GM19025 (cell line): ENCODE measurements at regions not wholly inside any gene's neighbourhood (a gene's known extent, or its start where the extent isn't known, plus 50 kb on each side); places are given as distances from the start of the nearest gene placed in this dataset.
"Not testable (repeated sequence)": the region's sequence is repeated elsewhere in the genome, so short reads cannot be mapped to it uniquely, and the experiment has no call there.

ENCODE experiments used
- ATAC-seq: cut with Tn5 transposase; IDR thresholded peaks from one replicate; pipeline ENCODE4 v1.9.1; 2021; ENCODE audit warnings: mild to moderate bottlenecking, low read depth, moderate library complexity; ENCODE audit not compliant: unreplicated experiment

DNA sequence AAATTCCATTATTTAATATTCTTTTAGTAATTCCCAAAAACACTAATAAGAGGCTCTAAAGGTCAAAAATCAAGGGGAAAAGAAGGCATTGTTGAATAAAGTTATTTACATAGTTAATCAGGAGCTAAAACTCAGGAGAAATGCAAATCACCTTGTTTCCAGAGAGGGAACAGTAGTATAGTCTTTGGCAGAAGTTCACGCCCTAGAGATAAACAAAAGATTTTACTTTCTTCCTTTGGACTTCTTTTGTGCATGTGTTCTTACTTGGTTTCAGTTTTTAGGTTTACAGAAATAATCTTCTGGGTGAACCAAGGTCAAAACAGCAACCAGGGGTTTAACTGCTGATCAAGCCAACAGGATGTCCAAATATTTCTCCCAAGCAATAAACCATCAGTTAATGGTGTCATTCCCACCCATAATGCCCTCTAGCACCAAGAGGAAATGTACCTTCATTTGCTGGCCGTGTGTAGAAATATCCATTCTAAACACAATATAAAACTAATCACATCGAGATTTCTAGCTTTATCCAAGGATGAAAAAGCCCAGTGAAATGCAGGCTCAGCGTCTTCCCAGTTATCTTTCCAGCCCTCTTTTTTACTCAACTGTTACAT lies 518.8 kb upstream of the SOX9 start:
- no peak for ATAC-seq

DNA sequence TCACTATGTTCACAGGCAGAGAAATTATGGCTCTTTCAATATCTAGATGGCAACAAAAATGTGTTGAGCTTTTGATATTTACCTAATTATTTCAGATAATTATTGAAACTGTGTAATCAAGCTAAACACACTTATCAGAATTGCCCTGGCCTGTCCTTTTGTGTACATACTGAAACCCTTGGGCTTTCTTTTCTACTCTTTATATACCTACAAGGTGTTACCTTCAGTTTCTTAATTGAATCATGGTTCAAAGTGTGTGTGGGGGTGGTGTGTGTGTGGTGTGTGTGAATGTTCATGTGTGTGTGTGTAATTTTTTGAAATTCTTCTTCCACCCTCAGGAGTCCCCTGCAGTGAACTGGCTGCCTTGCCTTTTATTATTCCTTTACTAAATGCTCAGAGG lies 506.8 kb upstream of the SOX9 start:
- ATAC-seq, result no peak

DNA sequence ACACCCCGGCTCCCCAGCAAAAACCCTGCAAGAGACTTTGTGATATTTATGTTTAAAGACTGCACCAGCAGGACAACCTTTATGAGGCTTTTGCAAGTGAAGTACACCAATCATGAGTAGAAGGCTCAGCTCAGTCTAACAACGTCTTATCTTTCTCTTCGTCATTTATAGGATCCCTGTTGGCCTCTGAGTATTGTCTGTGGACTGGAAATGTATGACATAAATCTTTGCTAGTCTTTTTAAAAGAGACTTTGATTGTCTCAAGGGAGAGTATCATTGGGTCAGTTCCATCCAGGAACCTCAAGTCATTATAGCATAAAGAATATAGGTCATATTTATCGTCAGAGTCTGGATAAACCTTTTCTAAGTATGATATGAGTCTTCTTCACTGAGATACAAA lies 505.0 kb upstream of the SOX9 start:
- ATAC-seq, result no peak

DNA sequence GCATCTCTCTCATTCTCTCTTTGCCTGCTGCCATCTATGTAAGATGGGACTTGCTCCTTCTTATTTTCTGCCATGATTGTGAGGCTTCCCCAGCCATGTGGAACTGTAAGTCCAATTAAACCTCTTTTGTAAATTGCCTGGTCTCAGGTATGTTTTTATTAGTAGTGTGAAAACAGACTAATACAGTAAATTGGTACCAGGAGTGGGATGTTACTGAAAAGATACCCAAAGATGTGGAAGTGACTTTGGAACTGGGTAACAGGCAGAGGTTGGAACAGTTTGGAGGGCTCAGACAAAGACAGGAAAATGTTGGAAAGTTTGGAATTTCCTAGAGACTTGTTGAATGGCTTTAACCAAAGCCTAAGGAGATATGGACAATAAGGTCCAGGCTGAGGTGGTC lies 503.1 kb upstream of the SOX9 start:
- not testable (repeated sequence) for ATAC-seq

DNA sequence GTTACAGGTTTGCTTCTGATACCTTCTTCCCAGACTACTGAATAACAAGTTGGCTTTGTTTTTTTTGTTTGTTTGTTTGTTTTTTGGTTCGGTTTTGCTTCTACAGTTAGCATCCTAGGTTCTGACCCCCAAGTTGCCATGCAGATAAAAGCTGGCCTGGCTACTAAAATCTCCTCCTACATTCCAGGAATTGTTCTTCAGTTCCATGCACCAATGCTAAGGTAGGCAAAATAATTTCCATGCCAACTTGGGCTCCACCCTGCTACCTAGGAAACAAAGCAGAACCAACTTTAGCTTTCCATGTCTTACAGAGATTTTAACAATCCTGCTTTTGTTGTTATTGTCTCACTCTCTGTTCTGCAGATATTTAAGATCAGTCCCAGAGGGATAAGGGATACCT lies 495.5 kb upstream of the SOX9 start:
- no peak for ATAC-seq

DNA sequence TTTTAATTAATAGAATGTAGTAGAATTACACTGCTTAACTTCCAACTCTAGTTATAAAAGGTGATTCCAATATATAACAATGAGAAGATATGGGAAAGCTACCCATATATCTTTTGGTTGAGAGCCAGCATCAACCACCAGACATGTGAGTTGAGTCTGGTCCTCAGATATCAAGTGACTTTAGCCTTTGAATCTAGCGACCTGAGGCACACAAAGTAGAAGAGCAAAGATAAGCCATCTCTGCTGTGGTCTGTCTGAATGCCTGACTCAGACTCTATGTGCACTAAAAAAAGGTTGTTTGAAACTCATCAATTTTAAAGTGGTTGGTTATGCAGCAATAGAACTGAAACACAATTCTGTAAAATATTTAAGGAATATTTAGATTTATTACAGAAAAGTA lies 492.5 kb upstream of the SOX9 start:
- ATAC-seq, result no peak

DNA sequence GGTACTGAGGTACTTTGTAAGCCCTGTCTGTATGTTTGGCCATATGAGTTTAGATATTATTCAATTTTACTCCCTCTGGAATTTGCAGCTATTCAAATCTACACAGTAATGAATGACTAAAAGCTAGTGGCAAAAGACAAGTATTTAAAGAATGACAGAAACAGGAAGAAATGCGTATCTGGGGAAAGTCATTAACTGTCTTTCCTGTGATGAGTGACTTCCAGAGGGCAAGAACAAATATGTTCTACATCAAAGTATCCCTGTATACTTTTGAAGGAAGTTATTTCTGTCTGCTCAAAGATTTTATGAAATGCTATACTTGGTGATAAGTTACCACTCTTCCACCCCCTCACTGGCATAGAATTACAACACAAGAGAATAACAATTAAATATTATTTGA lies 489.3 kb upstream of the SOX9 start:
- ATAC-seq, result no peak

DNA sequence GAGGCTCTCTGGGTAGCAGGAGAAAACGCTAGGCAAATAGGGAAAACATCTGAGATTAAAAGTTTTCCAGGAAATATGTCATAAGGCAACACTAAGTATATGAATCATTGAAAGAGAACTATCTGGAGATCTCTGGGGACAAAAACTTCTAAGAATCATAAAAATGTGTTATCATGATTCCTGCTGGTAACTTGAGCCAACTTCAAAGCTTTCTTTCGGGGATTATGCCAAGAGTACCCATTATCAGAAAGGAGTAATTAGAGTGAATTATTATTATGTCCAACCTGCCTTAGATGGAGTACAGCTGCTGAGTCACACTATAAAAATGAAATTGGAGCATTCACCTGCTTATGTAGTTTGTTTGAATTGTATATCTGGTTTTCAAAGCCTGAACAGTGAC lies 488.5 kb upstream of the SOX9 start:
- no peak for ATAC-seq

DNA sequence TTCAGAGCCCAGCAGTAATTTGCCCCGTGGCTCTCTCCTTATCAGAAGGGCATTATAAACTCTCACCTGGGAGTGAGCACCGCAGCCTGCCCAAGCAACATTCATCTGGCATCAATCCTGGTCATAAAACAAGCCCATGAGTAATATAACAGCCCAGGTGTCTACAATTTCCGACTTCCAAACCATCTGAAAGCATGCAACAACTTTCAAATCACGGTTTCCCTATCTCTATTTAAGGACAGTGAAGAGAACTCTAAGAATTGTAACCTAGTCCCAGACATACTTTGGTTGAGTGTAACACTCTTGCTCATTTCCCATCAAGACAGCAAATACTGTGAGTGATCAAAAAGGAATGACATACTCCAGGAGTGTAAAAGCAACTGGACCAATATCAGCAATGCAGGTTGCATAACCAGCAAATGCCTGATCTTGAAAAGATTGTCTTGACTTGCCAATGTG lies 487.4 kb upstream of the SOX9 start:
- ATAC-seq, result no peak

DNA sequence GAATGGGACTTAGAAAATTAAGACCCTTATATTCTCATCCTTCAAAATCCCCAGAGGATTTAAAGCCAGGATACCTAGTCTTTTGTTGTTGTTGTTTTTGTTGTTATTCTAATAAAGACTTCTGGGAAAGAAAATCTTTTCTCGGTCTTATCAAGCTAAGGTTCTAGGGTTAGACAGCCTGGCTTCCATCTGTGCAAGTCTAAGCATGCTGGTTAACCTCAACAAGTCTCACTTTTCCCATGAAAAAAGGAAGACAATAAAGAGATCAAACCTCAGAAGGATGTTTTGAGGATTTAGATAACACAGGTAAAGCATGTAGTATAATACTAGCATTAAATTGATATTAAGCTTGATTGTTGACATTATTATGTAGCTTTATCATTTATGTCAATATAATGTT lies 486.4 kb upstream of the SOX9 start:
- no peak for ATAC-seq

DNA sequence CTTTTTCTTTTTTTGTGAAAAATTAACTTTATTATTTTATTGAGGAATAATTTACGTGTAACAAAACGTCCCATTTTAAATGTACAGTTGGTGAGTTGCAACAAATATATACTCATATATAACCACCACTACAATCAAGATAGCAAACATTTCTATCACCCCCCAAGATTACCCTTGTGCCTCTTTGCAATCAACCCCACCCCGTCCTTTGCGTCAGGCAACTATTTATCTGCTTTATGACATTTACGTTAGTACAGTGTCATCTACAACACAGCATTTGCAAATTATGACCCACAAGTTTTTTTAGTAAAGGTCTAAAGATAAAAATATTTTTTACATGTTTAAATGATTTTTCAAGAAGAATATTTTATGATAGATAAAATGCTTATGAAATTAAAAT lies 485.6 kb upstream of the SOX9 start:
- ATAC-seq, result no peak

DNA sequence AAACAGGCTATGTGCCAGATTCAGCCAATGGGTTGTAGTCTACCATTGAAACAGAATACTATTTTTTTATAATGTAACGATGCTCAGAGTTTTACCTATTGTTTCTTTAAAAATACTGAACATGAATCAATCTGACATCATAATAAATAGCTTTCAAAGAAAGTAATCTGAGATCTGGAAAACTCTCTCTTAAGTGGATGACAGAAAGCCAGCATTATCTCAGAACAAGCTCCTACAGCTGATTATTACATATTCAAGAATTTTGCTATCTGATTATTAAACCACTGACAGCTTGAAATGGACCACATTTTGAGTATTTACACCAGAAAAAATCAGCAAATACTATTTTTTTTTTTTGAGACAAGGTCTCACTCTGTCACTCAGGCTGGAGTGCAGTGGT lies 484.2 kb upstream of the SOX9 start:
- ATAC-seq, result no peak

DNA sequence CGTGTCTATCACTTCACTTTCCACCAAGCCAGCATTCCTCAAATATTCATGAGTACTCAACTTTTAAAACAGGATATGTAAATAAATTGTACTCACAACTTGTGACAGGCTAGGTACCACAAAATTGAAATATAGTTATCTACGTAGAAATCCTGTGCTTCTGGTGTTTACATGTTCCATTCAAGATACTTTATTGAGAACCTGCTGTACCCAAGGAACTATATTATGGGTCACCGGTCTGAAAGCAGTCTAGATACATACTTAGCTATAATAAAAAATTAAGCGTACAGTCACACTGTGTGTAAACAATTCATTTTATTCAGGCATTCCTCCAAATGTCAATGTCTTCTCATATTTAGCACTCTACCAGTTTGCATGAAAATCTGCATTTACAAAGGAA lies 482.2 kb upstream of the SOX9 start:
- ATAC-seq, result no peak

DNA sequence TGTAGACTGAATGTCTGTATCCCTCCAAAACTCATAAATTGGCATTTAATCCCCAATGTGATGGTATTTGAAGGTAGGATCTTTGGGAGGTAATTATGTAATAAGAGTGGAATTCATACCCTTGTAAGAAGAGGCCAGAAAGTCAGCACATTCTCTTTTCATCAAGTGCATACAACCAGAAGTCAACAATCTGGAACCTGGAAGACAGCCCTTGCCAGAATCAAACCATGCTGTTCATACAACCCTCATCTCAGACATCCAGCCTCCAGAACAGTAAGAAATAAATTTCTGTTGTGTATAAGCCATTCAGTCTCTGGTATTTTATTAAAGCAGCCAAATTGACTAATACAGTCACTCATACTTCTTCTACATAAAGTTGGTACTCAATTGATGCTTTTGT lies 481.0 kb upstream of the SOX9 start:
- ATAC-seq, result no peak

DNA sequence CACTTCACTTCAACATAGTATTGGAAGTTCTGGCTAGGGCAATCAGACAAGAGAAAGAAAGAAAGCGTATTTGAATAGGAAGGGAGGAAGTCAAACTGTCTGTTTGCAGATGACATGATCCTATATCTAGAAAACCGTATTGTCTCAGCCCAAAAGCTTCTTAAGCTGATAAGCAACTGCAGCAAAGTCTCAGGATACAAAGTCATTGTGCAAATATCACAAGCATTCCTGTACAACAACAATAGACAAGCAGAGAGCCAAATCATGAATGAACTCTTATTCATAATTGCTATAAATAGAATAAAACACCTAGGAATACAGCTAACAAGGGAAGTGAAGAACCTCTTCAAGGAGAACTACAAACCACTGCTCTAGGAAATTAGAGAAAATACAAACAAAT lies 473.9 kb upstream of the SOX9 start:
- ATAC-seq, result not testable (repeated sequence)

DNA sequence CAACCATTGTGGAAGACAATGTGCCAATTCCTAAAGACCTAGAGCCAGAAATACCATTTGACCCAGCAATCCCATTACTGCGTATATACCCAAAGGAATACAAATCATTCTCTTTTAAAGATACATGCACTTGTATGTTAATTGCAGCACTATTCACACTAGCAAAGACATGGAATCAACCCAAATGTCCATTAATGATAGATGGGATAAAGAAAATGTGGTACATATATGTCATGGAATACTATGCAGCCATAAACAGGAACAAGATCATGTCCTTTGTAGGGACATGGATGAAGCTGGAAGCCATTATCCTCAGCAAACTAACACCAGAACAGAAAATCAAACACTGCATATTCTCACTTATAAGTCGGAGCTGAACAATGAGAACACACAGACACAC lies 472.5 kb upstream of the SOX9 start:
- not testable (repeated sequence) for ATAC-seq

DNA sequence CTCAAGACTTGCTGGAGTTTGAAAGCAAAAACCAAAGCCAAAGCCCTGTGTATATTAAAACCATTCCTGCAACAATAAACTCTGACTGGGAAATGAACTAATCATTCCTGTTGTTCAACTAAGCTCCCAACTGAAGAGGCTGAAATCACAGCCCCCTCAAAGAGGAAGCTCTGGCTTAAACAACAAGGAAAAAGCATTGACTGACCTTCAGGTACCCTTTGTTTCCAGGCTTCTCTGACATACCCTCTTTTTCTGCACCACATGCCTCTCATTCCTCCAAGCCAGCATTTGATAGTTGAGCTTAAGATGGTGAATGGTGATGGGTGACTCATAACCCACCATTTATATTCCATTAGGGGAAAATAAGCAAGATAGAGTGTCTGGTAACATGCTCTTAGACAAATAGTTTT lies 470.9 kb upstream of the SOX9 start:
- ATAC-seq, result no peak

DNA sequence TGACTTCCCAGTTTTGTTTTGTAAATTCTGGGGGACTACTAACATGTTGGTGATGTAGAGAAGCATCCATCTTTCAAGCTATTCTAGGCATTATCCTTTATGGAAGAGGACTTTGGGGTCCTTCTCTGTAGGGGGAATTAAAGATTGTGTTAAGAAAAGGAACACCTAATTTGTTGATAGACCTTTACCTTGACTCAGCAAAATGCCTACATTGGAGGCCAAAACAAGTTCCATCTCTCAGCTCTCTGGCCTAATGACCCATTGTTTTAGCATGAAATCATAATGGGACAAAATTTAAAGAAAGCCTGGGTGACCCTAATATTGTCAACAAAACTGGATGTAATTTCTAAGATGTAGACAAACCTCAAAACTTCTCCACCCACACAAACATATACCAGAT lies 465.3 kb upstream of the SOX9 start:
- ATAC-seq, result no peak

DNA sequence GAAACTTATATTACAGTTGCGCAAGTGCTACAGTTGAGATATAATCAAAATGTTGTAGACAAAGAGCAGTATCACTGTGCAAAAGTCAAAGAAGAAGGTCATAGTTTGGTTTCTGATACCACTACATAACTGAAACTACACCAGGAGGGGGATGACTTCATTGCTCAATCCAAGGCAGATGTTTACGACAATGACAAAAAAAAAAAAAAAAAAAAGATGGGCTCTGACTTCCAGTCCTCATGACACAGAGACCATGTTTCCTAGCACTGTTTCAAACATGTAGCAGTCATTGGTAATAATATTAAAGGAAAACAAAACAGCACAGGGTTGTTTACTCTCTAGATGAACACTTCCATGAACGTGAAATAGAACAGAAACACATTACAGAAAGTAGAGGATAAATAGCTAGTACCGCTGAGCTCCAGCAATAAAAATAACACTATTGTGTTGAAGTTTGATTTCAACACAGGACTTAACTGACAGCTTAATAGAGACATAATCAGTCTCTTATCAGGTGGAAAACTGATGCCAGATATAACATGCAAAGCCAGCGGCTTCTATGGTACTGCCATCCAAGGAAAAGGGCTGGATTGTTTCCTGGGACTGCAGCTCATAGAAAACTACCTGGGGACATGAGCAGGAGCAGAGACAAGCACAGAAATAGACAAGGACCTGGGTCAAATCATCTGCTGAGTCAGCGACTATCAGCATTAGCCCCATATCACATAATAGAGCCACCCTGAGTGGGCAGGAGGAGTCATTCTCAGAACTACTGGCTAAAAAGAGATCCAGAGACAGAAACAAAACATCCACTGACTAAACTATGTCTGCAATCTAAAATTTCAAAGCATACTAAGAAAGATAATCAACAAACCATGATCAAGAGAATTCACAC lies 463.6 kb upstream of the SOX9 start:
- ATAC-seq, result no peak

DNA sequence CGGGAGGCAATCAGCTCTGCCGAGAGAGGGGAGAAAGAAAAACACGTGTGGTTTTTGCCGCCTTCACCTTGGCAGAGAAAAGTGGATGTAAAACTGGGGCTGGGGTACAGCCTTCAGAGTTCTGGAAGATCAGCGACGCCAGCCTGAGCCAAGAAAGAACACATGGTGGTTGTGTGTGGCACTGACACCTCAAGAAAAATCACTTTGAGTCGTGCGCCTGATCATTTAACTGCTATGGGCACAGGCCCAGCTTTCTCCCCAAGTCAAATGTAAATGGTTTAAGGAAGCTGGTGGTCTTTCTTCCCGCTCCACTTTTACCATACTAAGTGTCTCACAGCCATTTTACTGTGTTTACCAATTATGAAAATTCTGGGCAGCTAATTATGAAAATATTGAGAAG lies 461.8 kb upstream of the SOX9 start:
- ATAC-seq, result no peak

DNA sequence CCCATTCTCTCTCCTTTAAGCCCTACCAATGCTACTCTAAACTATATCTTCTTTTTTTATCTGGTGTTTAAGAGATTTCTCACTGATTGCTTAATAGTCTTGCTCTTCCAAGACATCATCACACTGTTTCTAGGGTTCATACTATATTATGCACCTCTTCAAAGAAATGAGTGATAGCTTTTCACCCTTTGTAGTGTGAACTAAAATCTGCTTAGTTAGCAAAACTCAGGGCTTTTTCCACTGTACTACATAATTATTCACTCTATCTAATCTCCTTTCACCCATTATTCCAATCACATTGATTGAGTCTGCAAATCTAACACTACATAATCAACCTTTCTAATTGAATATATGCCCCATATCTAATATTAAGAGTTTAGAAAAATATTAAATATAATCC lies 456.0 kb upstream of the SOX9 start:
- ATAC-seq, result no peak

DNA sequence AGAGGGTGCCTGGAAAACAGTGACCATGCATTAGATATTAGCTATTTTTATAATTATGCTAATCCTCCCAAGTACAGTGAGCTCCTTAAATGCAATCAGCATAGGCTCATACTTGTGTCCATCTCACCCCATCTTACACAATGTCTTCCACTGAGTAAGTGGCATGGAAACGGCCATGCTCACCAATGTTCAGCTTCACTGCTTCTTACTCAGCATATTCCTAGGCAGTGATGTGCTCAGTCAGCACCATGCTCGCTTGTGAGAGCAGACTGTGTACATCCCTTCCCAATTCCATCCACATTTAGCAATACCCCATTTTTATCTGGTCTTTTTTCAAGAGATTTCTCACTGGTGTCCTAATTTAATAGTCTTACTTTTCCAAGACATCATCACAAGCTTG lies 454.8 kb upstream of the SOX9 start:
- no peak for ATAC-seq
